Endodermal cell (in vitro differentiated cells): ENCODE measurements at regions not wholly inside any gene's neighbourhood (a gene's known extent, or its start where the extent isn't known, plus 50 kb on each side); places are given as distances from the start of the nearest gene placed in this dataset.

Source experiments
- DNase-seq: peaks from one replicate; pipeline ENCODE4 v3.0.0-alpha.2; 2017
- H3K27ac ChIP-seq: 2 replicates; pipeline ENCODE4 v1.5.1; 2013; ENCODE audit warnings: mild to moderate bottlenecking, low read depth, low read length, moderate library complexity
- H3K27me3 ChIP-seq: 2 replicates; pipeline ENCODE4 v1.6.1; 2013; ENCODE audit warnings: mild to moderate bottlenecking, low read length, moderate library complexity; ENCODE audit not compliant: insufficient read depth, control insufficient read depth, poor library complexity, severe bottlenecking
- H3K36me3 ChIP-seq: 2 replicates; pipeline ENCODE4 v1.7.0; 2013; ENCODE audit warnings: mild to moderate bottlenecking, low read length, moderate library complexity; ENCODE audit not compliant: control insufficient read depth, insufficient read depth
- H3K4me1 ChIP-seq: one replicate; pipeline ENCODE4 v1.7.0; 2013; ENCODE audit warnings: low read length; ENCODE audit not compliant: control insufficient read depth, insufficient read depth
- H3K4me3 ChIP-seq: 2 replicates; pipeline ENCODE4 v1.5.1; 2013; ENCODE audit warnings: mild to moderate bottlenecking, low read length, moderate library complexity
- H3K9ac ChIP-seq: 2 replicates; pipeline ENCODE4 v1.6.1; 2013; ENCODE audit warnings: mild to moderate bottlenecking, low read length, moderate library complexity; ENCODE audit not compliant: poor library complexity, severe bottlenecking; ENCODE audit errors: extremely low read depth
- H3K9me3 ChIP-seq: 2 replicates; pipeline ENCODE4 v1.6.1; 2013; ENCODE audit warnings: mild to moderate bottlenecking, low read length, moderate library complexity; ENCODE audit not compliant: control insufficient read depth
- H3K27ac Mint-ChIP-seq: 2 replicates; pipeline ENCODE4 v1.8.0; 2020; ENCODE audit warnings: mixed read lengths
- H3K27me3 Mint-ChIP-seq: 2 replicates; pipeline ENCODE4 v1.8.0; 2021; ENCODE audit warnings: mild to moderate bottlenecking, mixed read lengths; ENCODE audit not compliant: insufficient read depth
- H3K36me3 Mint-ChIP-seq: 2 replicates; pipeline ENCODE4 v1.8.0; 2020; ENCODE audit warnings: low read depth, mixed read lengths
- H3K4me1 Mint-ChIP-seq: 2 replicates; pipeline ENCODE4 v1.8.0; 2020; ENCODE audit warnings: mixed read lengths
- H3K4me3 Mint-ChIP-seq: 2 replicates; pipeline ENCODE4 v1.8.0; 2020; ENCODE audit warnings: mild to moderate bottlenecking, moderate library complexity, mixed read lengths
- H3K9me3 Mint-ChIP-seq: 2 replicates; pipeline ENCODE4 v1.8.0; 2020; ENCODE audit warnings: mild to moderate bottlenecking, mixed read lengths
- WGBS, 2 experiments: methylation state at CpG; one replicate each; pipeline versions ENCODE4 v1.1.5 to v1.1.7; 2013; ENCODE audit warnings: missing lambda C conversion rate in 2 of 2, mixed read lengths in 1 of 2; ENCODE audit not compliant: insufficient coverage in 1 of 2, insufficient read length in 1 of 2; 5-methylcytosine and 5-hydroxymethylcytosine counted together
- TF ChIP-seq, protein P1 (sequence below): fragments of 200-600 bp; sonication (generic); conservative IDR thresholded peaks from 2 replicates; pipeline ENCODE4 v1.5.0; 2021; ENCODE audit warnings: antibody characterized with exemption, mild to moderate bottlenecking

DNA sequence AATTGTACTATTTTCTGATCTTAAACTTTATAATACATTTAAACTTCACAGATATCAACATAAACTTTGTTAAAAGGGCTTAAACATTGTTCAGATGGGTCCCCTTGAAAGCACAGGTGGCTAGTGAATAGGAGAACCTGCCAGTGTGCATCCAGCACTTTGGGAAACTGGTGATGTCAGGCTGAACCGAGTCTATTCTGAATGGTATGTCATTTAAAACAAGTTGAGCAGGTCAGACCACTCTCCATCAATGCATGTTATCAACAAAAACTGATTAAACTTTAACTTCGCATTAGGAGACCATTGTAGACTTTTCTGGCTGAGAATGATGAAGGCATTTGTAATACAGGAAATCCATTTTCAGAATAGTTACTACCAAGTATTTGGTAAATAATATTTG lies 50.1 kb upstream of the FREM2 start:
- Histone ChIP-seq H3K36me3 (no peaks in the 10 kb centered on the region), H3K4me3 (no peak overlapping the region), H3K27me3 (no peaks in the 10 kb centered on the region), H3K4me1 (no peaks in the 10 kb centered on the region), H3K9ac (no peak overlapping the region), H3K27ac (no peak overlapping the region), H3K9me3 (no peaks in the 10 kb centered on the region)
- H3K4me3 Mint-ChIP-seq = no peak overlapping the region
- TF ChIP-seq, protein P1, sequence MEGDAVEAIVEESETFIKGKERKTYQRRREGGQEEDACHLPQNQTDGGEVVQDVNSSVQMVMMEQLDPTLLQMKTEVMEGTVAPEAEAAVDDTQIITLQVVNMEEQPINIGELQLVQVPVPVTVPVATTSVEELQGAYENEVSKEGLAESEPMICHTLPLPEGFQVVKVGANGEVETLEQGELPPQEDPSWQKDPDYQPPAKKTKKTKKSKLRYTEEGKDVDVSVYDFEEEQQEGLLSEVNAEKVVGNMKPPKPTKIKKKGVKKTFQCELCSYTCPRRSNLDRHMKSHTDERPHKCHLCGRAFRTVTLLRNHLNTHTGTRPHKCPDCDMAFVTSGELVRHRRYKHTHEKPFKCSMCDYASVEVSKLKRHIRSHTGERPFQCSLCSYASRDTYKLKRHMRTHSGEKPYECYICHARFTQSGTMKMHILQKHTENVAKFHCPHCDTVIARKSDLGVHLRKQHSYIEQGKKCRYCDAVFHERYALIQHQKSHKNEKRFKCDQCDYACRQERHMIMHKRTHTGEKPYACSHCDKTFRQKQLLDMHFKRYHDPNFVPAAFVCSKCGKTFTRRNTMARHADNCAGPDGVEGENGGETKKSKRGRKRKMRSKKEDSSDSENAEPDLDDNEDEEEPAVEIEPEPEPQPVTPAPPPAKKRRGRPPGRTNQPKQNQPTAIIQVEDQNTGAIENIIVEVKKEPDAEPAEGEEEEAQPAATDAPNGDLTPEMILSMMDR = no peak
- no peak overlapping the region for H3K27ac Mint-ChIP-seq
- H3K4me1 Mint-ChIP-seq = peaks cover 6% of the 10 kb centered on the region
- no peaks in the 10 kb centered on the region for H3K27me3 Mint-ChIP-seq
- no peak for DNase-seq
- WGBS, 2 experiments = 83 to 98% methylated on average over 1 to 2 of the region's 2 CpGs
- no peaks in the 10 kb centered on the region for H3K9me3 Mint-ChIP-seq
- H3K36me3 Mint-ChIP-seq = no peaks in the 10 kb centered on the region
